Naive thymus-derived CD4-positive, alpha-beta T cell (primary cell): ENCODE measurements at regions not wholly inside any gene's neighbourhood (a gene's known extent, or its start where the extent isn't known, plus 50 kb on each side); places are given as distances from the start of the nearest gene placed in this dataset.
"Not testable (repeated sequence)": the region's sequence is repeated elsewhere in the genome, so short reads cannot be mapped to it uniquely, and the experiment has no call there.

Experiments used
- ATAC-seq: fragments of 150-1000 bp; cut with Tn5 transposase; 2 replicates; pipeline ENCODE4 v1.10.0; 2021; ENCODE audit warnings: mild to moderate bottlenecking, moderate library complexity
- CTCF ChIA-PET: fragments of 350-600 bp; sonication (Branson Sonifier 250); formaldehyde crosslinking; loops from one replicate; lab custom pipeline; 2021; ENCODE audit warnings: antibody characterized with exemption; lab: Charles Lee
- POLR2A ChIA-PET: fragments of 350-600 bp; sonication (Branson Sonifier 250); formaldehyde crosslinking; loops from one replicate; lab custom pipeline; 2021; ENCODE audit warnings: antibody characterized with exemption, inconsistent platforms; lab: Charles Lee
- DNase-seq, 9 donors: peaks; one replicate each; pipeline versions ENCODE4 v3.0.0 to v3.0.0-alpha.2; 2020 to 2022; ENCODE audit warnings: mixed read lengths in 1 of 9
- H3K27ac ChIP-seq: one replicate; pipeline ENCODE4 v1.7.0; 2013; ENCODE audit warnings: mild to moderate bottlenecking, low read depth, low read length, moderate library complexity
- H3K27me3 ChIP-seq, 2 donors: one replicate each; pipeline ENCODE4 v1.7.0; 2013; ENCODE audit warnings: low read length in 2 of 2, mild to moderate bottlenecking in 2 of 2, moderate library complexity in 2 of 2; ENCODE audit not compliant: control insufficient read depth in 2 of 2, insufficient read depth in 2 of 2
- H3K36me3 ChIP-seq, 3 experiments: 1 replicate in 2 of 3; 2 replicates in 1 of 3; pipeline ENCODE4 v1.7.0; 2013; ENCODE audit warnings: low read length in 3 of 3, mild to moderate bottlenecking in 3 of 3, moderate library complexity in 1 of 3; ENCODE audit not compliant: insufficient read depth in 3 of 3, control insufficient read depth in 2 of 3
- H3K4me1 ChIP-seq, 2 donors: one replicate each; pipeline ENCODE4 v1.7.0; 2013; ENCODE audit warnings: low read length in 2 of 2, mild to moderate bottlenecking in 2 of 2, moderate library complexity in 1 of 2; ENCODE audit not compliant: control insufficient read depth in 2 of 2, insufficient read depth in 2 of 2
- H3K4me3 ChIP-seq: 2 replicates; pipeline ENCODE4 v1.7.0; 2013; ENCODE audit warnings: mild to moderate bottlenecking, low read length
- H3K9me3 ChIP-seq, 3 experiments: 1 replicate in 2 of 3; 2 replicates in 1 of 3; pipeline ENCODE4 v1.7.0; 2013; ENCODE audit warnings: low read length in 3 of 3; ENCODE audit not compliant: control insufficient read depth in 2 of 3
- H3K27ac Mint-ChIP-seq, 9 donors: one replicate each; pipeline ENCODE4 v1.8.0; 2020 to 2022; ENCODE audit warnings: mixed read lengths in 9 of 9, mild to moderate bottlenecking in 8 of 9, moderate library complexity in 5 of 9, inconsistent platforms in 2 of 9
- H3K27me3 Mint-ChIP-seq, 5 donors: one replicate each; pipeline ENCODE4 v1.8.0; 2021 to 2022; ENCODE audit warnings: mixed read lengths in 5 of 5, mild to moderate bottlenecking in 1 of 5
- H3K36me3 Mint-ChIP-seq, 5 donors: one replicate each; pipeline ENCODE4 v1.8.0; 2020 to 2022; ENCODE audit warnings: mixed read lengths in 5 of 5, mild to moderate bottlenecking in 3 of 5, inconsistent platforms in 1 of 5
- H3K4me1 Mint-ChIP-seq, 7 donors: one replicate each; pipeline ENCODE4 v1.8.0; 2020 to 2022; ENCODE audit warnings: mixed read lengths in 7 of 7, mild to moderate bottlenecking in 3 of 7, inconsistent platforms in 1 of 7
- H3K4me3 Mint-ChIP-seq, 10 donors: one replicate each; pipeline ENCODE4 v1.8.0; 2020 to 2022; ENCODE audit warnings: mild to moderate bottlenecking in 10 of 10, mixed read lengths in 10 of 10, moderate library complexity in 6 of 10, inconsistent platforms in 2 of 10
- H3K9me3 Mint-ChIP-seq, 11 donors: one replicate each; pipeline ENCODE4 v1.8.0; 2020 to 2022; ENCODE audit warnings: mixed read lengths in 11 of 11, mild to moderate bottlenecking in 4 of 11, inconsistent platforms in 1 of 11, moderate library complexity in 1 of 11
- intact Hi-C, 2 donors: fragments of 100-400 bp; cut with micrococcal nuclease; formaldehyde crosslinking; loops; one replicate each; pipeline ENCODE4 v1.15.1; 2023

DNA sequence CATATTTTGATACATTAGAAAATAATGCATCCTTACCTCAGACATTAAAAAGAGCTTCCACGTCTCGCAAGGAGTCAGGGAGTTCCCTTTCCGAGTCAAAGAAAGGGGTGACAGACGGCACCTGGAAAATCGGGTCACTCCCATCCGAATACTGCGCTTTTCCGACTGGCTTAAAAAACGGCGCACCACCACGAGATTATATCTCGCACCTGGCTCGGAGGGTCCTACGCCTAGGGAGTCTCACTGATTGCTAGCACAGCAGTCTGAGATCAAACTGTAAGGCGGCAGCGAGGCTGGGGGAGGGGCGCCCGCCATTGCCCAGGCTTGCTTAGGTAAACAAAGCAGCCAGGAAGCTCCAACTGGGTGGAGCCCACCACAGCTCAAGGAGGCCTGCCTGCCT, 776.3 kb downstream of the GRIK2 start:
- H3K36me3 Mint-ChIP-seq, CTCF ChIA-PET, DNase-seq, H3K27ac ChIP-seq, H3K4me3 ChIP-seq, intact Hi-C loops, H3K4me3 Mint-ChIP-seq, H3K27ac Mint-ChIP-seq, POLR2A ChIA-PET, H3K27me3 ChIP-seq, H3K27me3 Mint-ChIP-seq, H3K36me3 ChIP-seq, ATAC-seq, H3K9me3 ChIP-seq, H3K4me1 ChIP-seq, H3K4me1 Mint-ChIP-seq: not testable (repeated sequence)
- peaks cover 1 to 37% (median 18%) of the 10 kb centered on the region in 11 donors for H3K9me3 Mint-ChIP-seq

GRCh38 chr6:102187186-102187585, 793.7 kb downstream of the GRIK2 start:
- Mint-ChIP-seq H3K4me1 (no peaks in the 10 kb centered on the region), H3K36me3 (no peaks in the 10 kb centered on the region), H3K27ac (no peak overlapping the region), H3K9me3 (peaks cover 0 to 22% (median 2%) of the 10 kb centered on the region in 11 donors), H3K27me3 (no peaks in the 10 kb centered on the region), H3K4me3 (no peak overlapping the region)
- ATAC-seq: no peak
- intact Hi-C loops: no loop called here
- no peaks in the 10 kb centered on the region for H3K9me3 ChIP-seq
- ChIA-PET POLR2A (no interaction called here), CTCF (no interaction called here)
- H3K4me1 ChIP-seq: no peaks in the 10 kb centered on the region
- DNase-seq: no peak
- H3K36me3 ChIP-seq: no peaks in the 10 kb centered on the region
- no peak overlapping the region for H3K4me3 ChIP-seq
- no peaks in the 10 kb centered on the region for H3K27me3 ChIP-seq
- no peak overlapping the region for H3K27ac ChIP-seq

DNA sequence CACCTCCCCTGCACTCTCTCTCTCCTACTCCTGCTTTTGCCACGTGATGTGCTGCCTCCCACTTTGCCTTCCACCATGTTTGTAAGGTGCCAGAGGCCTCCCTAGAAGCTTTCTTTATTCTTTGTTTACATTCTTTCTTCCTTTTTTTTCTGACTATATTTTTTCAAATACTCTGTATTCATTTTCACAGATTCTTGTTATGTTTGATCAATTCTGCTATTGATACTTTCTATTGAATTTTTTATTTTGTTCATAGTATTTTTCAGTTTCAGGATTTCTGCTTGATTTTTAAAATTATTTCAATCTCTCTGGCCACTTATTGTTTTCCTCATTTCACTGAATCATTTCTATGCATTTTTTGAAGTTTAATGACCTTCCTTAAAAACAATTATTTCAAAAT, 801.8 kb downstream of the GRIK2 start:
- Mint-ChIP-seq H3K4me1 (no peaks in the 10 kb centered on the region), H3K36me3 (peaks cover 0 to 10% (median 0%) of the 10 kb centered on the region in 5 donors), H3K9me3 (peaks cover 0 to 56% (median 31%) of the 10 kb centered on the region in 11 donors), H3K4me3 (no peak overlapping the region), H3K27ac (no peak overlapping the region), H3K27me3 (no peaks in the 10 kb centered on the region)
- Histone ChIP-seq H3K27me3 (no peaks in the 10 kb centered on the region), H3K4me1 (no peaks in the 10 kb centered on the region), H3K4me3 (no peak overlapping the region), H3K9me3 (peaks cover 0 to 30% (median 0%) of the 10 kb centered on the region in 3 experiments), H3K36me3 (no peaks in the 10 kb centered on the region), H3K27ac (no peak overlapping the region)
- intact Hi-C loops: loop anchor here in 1 of 2 donors (5.0 kb wide), 1 partner anchor 202 kb away; no protein-coding TSS in a partner anchor
- ChIA-PET POLR2A (no interaction called here), CTCF (no interaction called here)
- ATAC-seq (no peak), DNase-seq (no peak)

- peaks cover 0 to 48% (median 24%) of the 10 kb centered on the region in 11 donors for H3K9me3 Mint-ChIP-seq
- POLR2A ChIA-PET: no interaction called here
These were observed 803.7 kb downstream of the GRIK2 start for GRCh38 chr6:102197211-102197610.

GRCh38 chr6:102204351-102204750, 810.8 kb downstream of the GRIK2 start:
- intact Hi-C loops: no loop called here
- Mint-ChIP-seq H3K27me3 (no peaks in the 10 kb centered on the region), H3K36me3 (no peaks in the 10 kb centered on the region), H3K4me1 (no peaks in the 10 kb centered on the region), H3K9me3 (peaks cover 5 to 16% (median 9%) of the 10 kb centered on the region in 11 donors), H3K4me3 (no peak overlapping the region), H3K27ac (no peak overlapping the region)
- no peak for DNase-seq
- Histone ChIP-seq H3K36me3 (no peaks in the 10 kb centered on the region), H3K4me3 (no peak overlapping the region), H3K27me3 (no peaks in the 10 kb centered on the region), H3K9me3 (peaks cover 0 to 2% (median 0%) of the 10 kb centered on the region in 3 experiments), H3K4me1 (no peaks in the 10 kb centered on the region), H3K27ac (no peak overlapping the region)
- POLR2A ChIA-PET: no interaction called here
- ATAC-seq: no peak
- CTCF ChIA-PET: no interaction called here

More at GRCh38 chr6:102197211-102197610, 803.7 kb downstream of the GRIK2 start:
- Mint-ChIP-seq H3K4me3 (no peak overlapping the region), H3K27me3 (no peaks in the 10 kb centered on the region), H3K27ac (no peak overlapping the region), H3K36me3 (peaks cover 0 to 10% (median 0%) of the 10 kb centered on the region in 5 donors), H3K4me1 (no peaks in the 10 kb centered on the region)
- no peak for DNase-seq
- no peaks in the 10 kb centered on the region for H3K4me1 ChIP-seq
- ATAC-seq: no peak
- peaks cover 0 to 30% (median 0%) of the 10 kb centered on the region in 3 experiments for H3K9me3 ChIP-seq
- no peaks in the 10 kb centered on the region for H3K27me3 ChIP-seq
- CTCF ChIA-PET: no interaction called here
- H3K4me3 ChIP-seq: no peak overlapping the region
- H3K27ac ChIP-seq: no peak overlapping the region
- H3K36me3 ChIP-seq: no peaks in the 10 kb centered on the region
- intact Hi-C loops: loop anchor here in 1 of 2 donors (5.0 kb wide), 1 partner anchor 200 kb away; no protein-coding TSS in a partner anchor

- H3K9me3 ChIP-seq: no peaks in the 10 kb centered on the region
- H3K4me3 ChIP-seq: no peak overlapping the region
- no peaks in the 10 kb centered on the region for H3K36me3 Mint-ChIP-seq
- ATAC-seq: no peak
- H3K4me1 ChIP-seq: no peaks in the 10 kb centered on the region
- H3K27me3 Mint-ChIP-seq: no peaks in the 10 kb centered on the region
- no peaks in the 10 kb centered on the region for H3K27me3 ChIP-seq
- CTCF ChIA-PET: no interaction called here
- no peak overlapping the region for H3K27ac Mint-ChIP-seq
- no peak overlapping the region for H3K27ac ChIP-seq
- H3K4me1 Mint-ChIP-seq: no peaks in the 10 kb centered on the region
- H3K9me3 Mint-ChIP-seq: peaks cover 0 to 5% (median 1%) of the 10 kb centered on the region in 11 donors
- no peak overlapping the region for H3K4me3 Mint-ChIP-seq
- no peaks in the 10 kb centered on the region for H3K36me3 ChIP-seq
- POLR2A ChIA-PET: no interaction called here
- intact Hi-C loops: no loop called here
- no peak for DNase-seq
These were observed 821.9 kb downstream of the GRIK2 start for GRCh38 chr6:102215425-102215824.

GRCh38 chr6:102216232-102216631, 822.7 kb downstream of the GRIK2 start:
- no peaks in the 10 kb centered on the region for H3K27me3 ChIP-seq
- H3K4me3 ChIP-seq: no peak overlapping the region
- intact Hi-C loops: no loop called here
- DNase-seq (no peak), ATAC-seq (no peak)
- Mint-ChIP-seq H3K9me3 (peaks cover 0 to 11% (median 0%) of the 10 kb centered on the region in 11 donors), H3K27ac (no peak overlapping the region), H3K36me3 (no peaks in the 10 kb centered on the region), H3K27me3 (no peaks in the 10 kb centered on the region), H3K4me1 (no peaks in the 10 kb centered on the region), H3K4me3 (no peak overlapping the region)
- POLR2A ChIA-PET: no interaction called here
- no peak overlapping the region for H3K27ac ChIP-seq
- no peaks in the 10 kb centered on the region for H3K4me1 ChIP-seq
- H3K36me3 ChIP-seq: no peaks in the 10 kb centered on the region
- CTCF ChIA-PET: no interaction called here
- no peaks in the 10 kb centered on the region for H3K9me3 ChIP-seq
